GM23338 (cell line): ENCODE measurements at regions not wholly inside any gene's neighbourhood (a gene's known extent, or its start where the extent isn't known, plus 50 kb on each side); places are given as distances from the start of the nearest gene placed in this dataset.

ENCODE experiments used
- ATAC-seq: fragments of 200-7000 bp; cut with Tn5 transposase; 3 replicates; pipeline ENCODE4 v1.9.1; 2020
- DNase-seq: peaks from one replicate; pipeline ENCODE4 v3.0.0-alpha.2; 2015; ENCODE audit warnings: low spot score
- H2AFZ ChIP-seq: fragments of 200-600 bp; sonication (generic); 2 replicates; pipeline ENCODE4 v1.8.0; 2016; ENCODE audit warnings: antibody characterized with exemption, mild to moderate bottlenecking, moderate library complexity
- H3F3A ChIP-seq: fragments of 200-600 bp; sonication (generic); replicated peaks from 2 replicates; pipeline ENCODE4 v1.8.0; 2017; ENCODE audit warnings: antibody characterized with exemption, mixed run types, low read depth
- H3K27ac ChIP-seq: fragments of 200-600 bp; sonication (generic); 2 replicates; pipeline ENCODE4 v1.6.1; 2016; ENCODE audit warnings: low read depth
- H3K27me3 ChIP-seq: fragments of 200-600 bp; sonication (generic); 2 replicates; pipeline ENCODE4 v1.8.0; 2016; ENCODE audit warnings: mild to moderate bottlenecking, mixed run types, moderate library complexity; ENCODE audit not compliant: insufficient read depth
- H3K36me3 ChIP-seq: fragments of 200-600 bp; sonication (generic); 2 replicates; pipeline ENCODE4 v1.8.0; 2016; ENCODE audit warnings: mild to moderate bottlenecking; ENCODE audit not compliant: insufficient read depth
- H3K4me1 ChIP-seq: fragments of 200-600 bp; sonication (generic); 2 replicates; pipeline ENCODE4 v1.8.0; 2016; ENCODE audit warnings: mild to moderate bottlenecking, moderate library complexity; ENCODE audit not compliant: insufficient read depth
- H3K4me2 ChIP-seq: fragments of 200-600 bp; sonication (generic); 2 replicates; pipeline ENCODE4 v1.7.1; 2017; ENCODE audit warnings: mixed run types
- H3K4me3 ChIP-seq: fragments of 200-600 bp; sonication (generic); 2 replicates; pipeline ENCODE4 v1.6.1; 2016; ENCODE audit warnings: mixed run types
- H3K79me2 ChIP-seq: fragments of 200-600 bp; sonication (generic); replicated peaks from 2 replicates; pipeline ENCODE4 v1.8.0; 2017; ENCODE audit warnings: mild to moderate bottlenecking; ENCODE audit not compliant: insufficient read depth
- H3K9me2 ChIP-seq: fragments of 200-600 bp; sonication (generic); 2 replicates; pipeline ENCODE4 v1.8.0; 2017; ENCODE audit not compliant: insufficient read depth
- H4K20me1 ChIP-seq: fragments of 200-600 bp; sonication (generic); replicated peaks from 2 replicates; pipeline ENCODE4 v1.8.0; 2017; ENCODE audit warnings: mild to moderate bottlenecking; ENCODE audit not compliant: insufficient read depth
- H3K27ac Mint-ChIP-seq: 2 replicates; pipeline ENCODE4 v1.8.0; 2020; ENCODE audit warnings: inconsistent platforms, mild to moderate bottlenecking, moderate library complexity, mixed read lengths
- H3K27me3 Mint-ChIP-seq: 3 replicates; pipeline ENCODE4 v1.8.0; 2022; ENCODE audit warnings: low read depth, mild to moderate bottlenecking, moderate library complexity, mixed read lengths, inconsistent platforms; ENCODE audit not compliant: insufficient read depth, poor library complexity
- H3K36me3 Mint-ChIP-seq: 3 replicates; pipeline ENCODE4 v1.8.0; 2021; ENCODE audit warnings: low read depth, mild to moderate bottlenecking, inconsistent platforms, moderate library complexity, mixed read lengths
- H3K4me1 Mint-ChIP-seq: 3 replicates; pipeline ENCODE4 v1.8.0; 2020; ENCODE audit warnings: mild to moderate bottlenecking, inconsistent platforms, mixed read lengths
- H3K4me3 Mint-ChIP-seq: 3 replicates; pipeline ENCODE4 v1.8.0; 2021; ENCODE audit warnings: moderate library complexity, mild to moderate bottlenecking, inconsistent platforms, mixed read lengths
- H3K9me3 Mint-ChIP-seq: 3 replicates; pipeline ENCODE4 v1.8.0; 2020; ENCODE audit warnings: moderate library complexity, mild to moderate bottlenecking, inconsistent platforms, mixed read lengths
- CTCF ChIP-seq, 2 experiments: fragments of 200-600 bp in 1 of 2; sonication (generic) in 1 of 2; conservative IDR thresholded peaks; 2 replicates each; pipeline versions ENCODE4 v1.5.1 to v1.6.1; 2016 to 2017; ENCODE audit warnings: antibody characterized with exemption in 2 of 2, low read depth in 2 of 2, mild to moderate bottlenecking in 2 of 2, moderate library complexity in 1 of 2
- ETS1 ChIP-seq: IDR thresholded peaks from 2 replicates; pipeline ENCODE4 v1.6.1; 2016; ENCODE audit warnings: antibody characterized with exemption
- EZH2 ChIP-seq: fragments of 200-600 bp; sonication (generic); IDR thresholded peaks from one replicate; pipeline ENCODE4 v1.8.0; 2017; ENCODE audit warnings: antibody characterized with exemption, mild to moderate bottlenecking, low read depth; ENCODE audit not compliant: unreplicated experiment
- POLR2AphosphoS5 ChIP-seq: IDR thresholded peaks from 2 replicates; pipeline ENCODE4 v1.6.1; 2016; ENCODE audit warnings: antibody characterized with exemption, low read depth
- STAT1 ChIP-seq: IDR thresholded peaks from one replicate; pipeline ENCODE4 v1.6.1; 2016; ENCODE audit warnings: antibody characterized with exemption; ENCODE audit not compliant: unreplicated experiment
- ZNF462 ChIP-seq: fragments of 250-450 bp; sonication (Bioruptor Pico); IDR thresholded peaks from 2 replicates; pipeline ENCODE4 v1.5.0; 2020; ENCODE audit warnings: mild to moderate bottlenecking, moderate library complexity

- Mint-ChIP-seq H3K27ac (no peak overlapping the region), H3K9me3 (peaks cover 3% of the 10 kb centered on the region; the same call in 1 of the 3 replicates), H3K4me3 (no peak overlapping the region), H3K27me3 (peaks cover 1% of the 10 kb centered on the region), H3K4me1 (peaks cover 13% of the 10 kb centered on the region), H3K36me3 (no peaks in the 10 kb centered on the region)
- Histone ChIP-seq H3K27me3 (no peaks in the 10 kb centered on the region), H4K20me1 (no peaks in the 10 kb centered on the region), H3K36me3 (no peaks in the 10 kb centered on the region), H3K4me1 (no peaks in the 10 kb centered on the region), H3K4me2 (no peak overlapping the region), H3F3A (no peaks in the 10 kb centered on the region), H2AFZ (no peak overlapping the region), H3K27ac (no peak overlapping the region), H3K4me3 (no peak overlapping the region), H3K79me2 (no peaks in the 10 kb centered on the region), H3K9me2 (no peaks in the 10 kb centered on the region)
- no peak for TF ChIP-seq CTCF (conservative IDR thresholded peaks at IDR 0.05; ENCODE audit: low read depth in 2 of 2)
- no peak for TF ChIP-seq ZNF462 (CRISPR knock-in tag)
- TF ChIP-seq EZH2, result no peak
- TF ChIP-seq STAT1, result no peak
- TF ChIP-seq ETS1, result no peak
- TF ChIP-seq POLR2AphosphoS5, result no peak
- DNase-seq (no peak), ATAC-seq (no peak)
Measured at GRCh38 chr13:107531180-107531579, 684.2 kb downstream of the LIG4 start.
